Erythroblast (primary cell): ENCODE measurements at regions not wholly inside any gene's neighbourhood (a gene's known extent, or its start where the extent isn't known, plus 50 kb on each side); places are given as distances from the start of the nearest gene placed in this dataset.

Experiments
- GATA1 ChIP-seq: IDR thresholded peaks from 2 replicates; pipeline ENCODE4 v1.6.1; 2011; ENCODE audit warnings: low read depth, mild to moderate bottlenecking, control low read depth, low read length, moderate library complexity
- POLR2A ChIP-seq: IDR thresholded peaks from 2 replicates; pipeline ENCODE4 v1.6.1; 2011; ENCODE audit warnings: mild to moderate bottlenecking, low read length

DNA sequence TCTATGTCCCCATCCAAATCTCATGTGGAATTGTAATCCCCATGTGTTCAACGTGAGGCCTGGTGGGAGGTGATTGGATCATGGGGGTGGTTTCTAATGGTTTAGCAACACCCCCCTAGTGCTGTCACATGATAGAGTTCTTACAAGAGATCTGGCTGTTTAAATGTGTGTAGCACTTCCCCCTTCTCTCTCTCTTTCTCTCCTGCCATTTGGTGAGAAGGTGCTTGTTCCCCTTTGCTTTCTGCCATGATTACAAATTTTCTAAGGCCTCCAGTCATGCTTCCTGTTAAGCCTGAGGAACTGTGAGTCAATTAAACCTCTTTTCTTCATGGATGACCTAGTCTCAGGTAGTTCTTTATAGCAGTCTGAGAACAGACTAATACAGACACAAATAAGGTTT, 165.4 kb downstream of the OGFRL1 start:
- TF ChIP-seq POLR2A (no peak), GATA1 (no peak)
